CMK (cell line): ENCODE measurements at regions not wholly inside any gene's neighbourhood (a gene's known extent, or its start where the extent isn't known, plus 50 kb on each side); places are given as distances from the start of the nearest gene placed in this dataset.

Source experiments
- DNase-seq: peaks from one replicate; pipeline ENCODE4 v3.0.0-alpha.2; 2010; ENCODE audit warnings: low read depth

- DNase-seq: no peak
These were observed 52.5 kb upstream of the C11orf58 start for GRCh38 chr11:16685914-16686313.

- no peak for DNase-seq
These were observed 59.9 kb upstream of the C11orf58 start for GRCh38 chr11:16678466-16679116.

GRCh38 chr11:16669799-16670415, 68.5 kb upstream of the C11orf58 start:
- no peak for DNase-seq

GRCh38 chr11:16632295-16633200, 105.9 kb upstream of the C11orf58 start:
- peak; percentile 32 for DNase-seq

- DNase-seq: no peak
These were observed 107.8 kb upstream of the C11orf58 start for GRCh38 chr11:16630651-16631050.

- no peak for DNase-seq
These were observed 120.0 kb upstream of the C11orf58 start for GRCh38 chr11:16618431-16618830.

GRCh38 chr11:16615480-16615879, 123.0 kb upstream of the C11orf58 start:
- DNase-seq: no peak

- DNase-seq: no peak
These were observed 124.7 kb upstream of the C11orf58 start for GRCh38 chr11:16613512-16614381.

GRCh38 chr11:16613262-16613511, 125.3 kb upstream of the C11orf58 start:
- no peak for DNase-seq

GRCh38 chr11:16612566-16613261, 125.7 kb upstream of the C11orf58 start:
- DNase-seq: no peak

- DNase-seq: no peak
These were observed 126.4 kb upstream of the C11orf58 start for GRCh38 chr11:16611926-16612565.

GRCh38 chr11:16611401-16611921, 127.0 kb upstream of the C11orf58 start:
- no peak for DNase-seq

- no peak for DNase-seq
These were observed 127.6 kb upstream of the C11orf58 start for GRCh38 chr11:16610738-16611388.

GRCh38 chr11:16610213-16610737, 128.2 kb upstream of the C11orf58 start:
- no peak for DNase-seq

GRCh38 chr11:16609769-16610168, 128.7 kb upstream of the C11orf58 start:
- DNase-seq: no peak

GRCh38 chr11:16607675-16608644, 130.5 kb upstream of the C11orf58 start:
- DNase-seq: no peak

GRCh38 chr11:16606784-16607674, 131.4 kb upstream of the C11orf58 start:
- DNase-seq: no peak
